CD4-positive, alpha-beta T cell treated with Interleukin-4 for 1 hour (primary cell): ENCODE measurements at regions not wholly inside any gene's neighbourhood (a gene's known extent, or its start where the extent isn't known, plus 50 kb on each side); places are given as distances from the start of the nearest gene placed in this dataset.
"Not testable (repeated sequence)": the region's sequence is repeated elsewhere in the genome, so short reads cannot be mapped to it uniquely, and the experiment has no call there.

Experiments
- DNase-seq, 2 donors: peaks; one replicate each; pipeline ENCODE4 v3.0.0-alpha.2; 2020 to 2022

DNA sequence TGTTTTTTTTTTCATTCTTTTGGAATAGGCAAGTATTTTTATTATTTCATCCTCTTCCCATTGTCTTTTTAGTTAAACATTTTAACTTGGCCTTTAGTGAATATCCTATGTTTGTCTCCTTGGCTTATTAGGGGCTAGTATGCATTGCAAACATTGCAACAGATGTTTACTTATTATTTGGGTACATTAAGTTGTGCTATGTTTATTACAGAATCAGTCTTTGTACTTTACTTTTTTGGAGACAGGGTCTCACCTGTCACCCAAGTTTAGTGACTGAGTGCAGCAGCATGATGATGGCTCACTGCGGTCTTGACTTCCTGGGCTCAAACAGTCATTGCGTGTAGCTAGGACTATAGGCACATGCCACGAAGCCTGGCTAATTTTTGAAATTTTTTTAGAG is 51.1 kb upstream of the NUDT6 start:
- DNase-seq = no peak

- DNase-seq = no peak
Measured at GRCh38 chr4:122976111-122976510, 53.7 kb upstream of the NUDT6 start.

DNA sequence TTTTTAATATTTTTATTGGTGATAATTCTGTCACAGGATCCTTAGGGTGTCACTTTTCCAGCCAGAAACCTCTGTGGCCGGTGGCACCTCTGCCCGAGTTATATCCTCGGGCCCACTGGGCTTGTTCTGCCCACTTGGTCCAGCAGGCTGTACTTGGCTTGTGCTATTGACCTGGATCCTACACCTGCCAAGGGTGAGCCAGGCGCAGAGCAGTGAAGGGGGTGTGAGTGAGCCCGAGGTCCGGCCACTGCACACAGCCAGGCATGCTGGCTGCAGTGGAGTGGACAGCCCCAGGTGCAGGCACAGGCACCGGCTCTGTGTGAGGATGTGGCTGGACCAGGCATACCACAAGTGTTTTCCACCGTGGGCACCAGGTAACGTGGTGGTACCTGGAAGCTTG is 54.7 kb upstream of the NUDT6 start:
- no peak for DNase-seq

- no peak for DNase-seq
Measured at GRCh38 chr4:122978109-122978508, 55.7 kb upstream of the NUDT6 start.

DNA sequence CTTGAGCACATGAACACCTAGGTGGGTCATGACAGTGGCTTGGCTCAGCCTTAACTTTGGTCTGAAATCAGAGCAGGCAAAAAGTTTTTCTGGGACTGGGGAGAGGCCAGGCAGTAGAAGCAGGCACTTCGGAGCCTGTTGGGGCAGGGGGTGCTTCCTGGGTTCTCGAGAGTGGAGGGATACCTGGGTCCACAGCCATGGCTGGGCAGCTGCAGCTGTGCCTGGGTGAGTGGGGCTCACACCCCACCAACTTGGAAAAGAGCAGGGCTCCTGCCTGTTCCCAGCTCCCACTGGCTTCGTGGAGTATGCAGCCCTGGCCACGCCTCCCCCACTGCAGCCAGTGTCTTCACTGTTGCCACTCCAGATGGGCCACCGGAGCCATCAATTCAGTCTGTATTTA is 56.4 kb upstream of the NUDT6 start:
- DNase-seq = no peak

GRCh38 chr4:122980860-122981259 is 58.5 kb upstream of the NUDT6 start:
- DNase-seq = no peak

DNA sequence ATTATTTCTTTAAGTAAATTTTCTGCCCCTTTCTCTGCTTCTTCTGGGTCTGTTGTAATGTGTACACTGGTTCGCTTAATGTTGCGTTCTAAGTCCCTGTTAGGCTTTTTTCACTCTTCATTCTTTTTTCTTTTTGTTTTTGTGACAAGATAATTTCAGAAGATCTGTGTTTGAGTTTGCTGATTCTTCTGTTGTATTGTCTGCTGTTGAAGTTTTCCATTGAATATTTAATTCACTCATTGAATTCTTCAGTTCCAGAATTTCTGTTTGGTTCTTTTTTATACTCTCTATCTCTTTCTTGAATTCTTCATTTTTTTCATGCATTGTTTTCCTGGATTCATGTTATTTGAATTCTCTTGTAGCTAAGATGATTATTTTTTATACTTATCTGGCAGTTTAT is 66.3 kb upstream of the NUDT6 start:
- DNase-seq = no peak

DNA sequence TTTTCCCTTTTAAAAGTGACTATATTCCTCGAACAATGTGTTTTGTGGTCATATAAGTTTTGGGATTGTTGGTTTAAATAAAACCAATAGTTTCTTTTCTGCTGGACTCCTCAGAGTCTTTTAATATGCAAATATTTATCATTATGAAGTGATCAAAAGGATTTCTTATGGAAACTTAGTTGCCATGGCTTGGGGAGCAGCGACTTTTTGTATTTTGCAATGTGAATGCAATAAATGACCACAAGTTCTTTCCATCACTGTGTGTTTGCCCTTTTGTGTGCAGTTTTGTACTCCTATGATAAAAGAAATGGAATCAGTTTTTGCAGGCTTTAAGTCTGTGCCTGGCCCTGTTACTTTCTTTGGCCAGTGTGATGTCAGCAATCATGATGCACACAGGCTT is 68.5 kb upstream of the NUDT6 start:
- no peak for DNase-seq

DNA sequence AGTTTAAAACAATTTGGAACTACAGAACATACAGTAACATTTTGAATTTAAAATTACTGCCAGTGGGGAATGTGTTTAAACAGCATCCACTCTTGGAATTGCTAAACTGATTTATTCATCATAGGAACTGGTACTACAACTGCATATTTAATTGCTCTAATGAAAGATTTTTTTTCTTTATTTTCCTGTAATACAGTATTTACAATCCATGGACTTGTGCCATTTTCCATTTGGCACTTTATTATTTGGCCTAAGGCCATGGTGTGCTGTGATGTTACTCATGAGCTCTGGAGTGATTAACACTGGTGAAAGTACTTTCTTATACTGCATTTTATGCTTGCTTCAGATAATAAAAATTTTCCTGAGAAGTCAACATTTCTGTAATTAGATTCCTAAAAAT is 69.7 kb upstream of the NUDT6 start:
- DNase-seq = no peak

DNA sequence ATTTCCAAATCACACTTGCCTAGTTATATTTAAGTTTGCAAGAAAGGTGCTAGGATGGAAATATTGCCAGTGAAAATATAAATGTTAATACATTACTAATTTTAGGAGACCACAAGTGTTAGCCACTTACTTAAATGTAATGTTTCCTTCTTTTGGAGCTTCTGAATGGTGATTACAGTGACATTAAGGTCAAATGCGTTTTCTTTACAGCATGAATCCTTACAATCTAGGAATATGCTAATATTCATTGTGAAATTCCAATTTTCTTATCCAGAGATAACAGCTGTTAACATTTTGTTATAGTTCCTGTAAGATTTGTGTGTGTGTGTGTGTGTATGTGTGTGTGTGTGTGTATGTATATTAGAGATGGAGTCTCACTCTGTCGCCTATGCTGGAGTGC is 70.2 kb upstream of the NUDT6 start:
- no peak for DNase-seq

DNA sequence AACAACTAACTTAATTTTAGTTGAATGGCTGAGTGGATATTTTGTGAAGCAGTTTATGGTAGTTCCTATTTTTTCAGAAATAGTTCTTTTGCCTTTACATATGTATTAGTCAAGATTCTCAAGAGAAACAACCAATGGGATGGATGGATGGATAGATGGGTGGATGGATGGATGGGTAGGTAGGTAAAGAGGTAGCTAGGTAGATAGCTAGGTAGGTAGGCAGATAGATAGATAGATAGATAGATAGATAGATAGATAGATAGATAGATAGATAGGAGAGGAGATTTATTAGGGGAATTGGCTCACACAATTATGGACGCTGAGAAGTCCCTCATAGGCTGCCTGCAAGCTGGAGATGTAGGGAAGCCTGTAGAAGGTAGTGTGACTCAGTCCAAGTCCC is 74.0 kb upstream of the NUDT6 start:
- no peak for DNase-seq

GRCh38 chr4:122997463-122998101 is 75.2 kb upstream of the NUDT6 start:
- no peak for DNase-seq

DNA sequence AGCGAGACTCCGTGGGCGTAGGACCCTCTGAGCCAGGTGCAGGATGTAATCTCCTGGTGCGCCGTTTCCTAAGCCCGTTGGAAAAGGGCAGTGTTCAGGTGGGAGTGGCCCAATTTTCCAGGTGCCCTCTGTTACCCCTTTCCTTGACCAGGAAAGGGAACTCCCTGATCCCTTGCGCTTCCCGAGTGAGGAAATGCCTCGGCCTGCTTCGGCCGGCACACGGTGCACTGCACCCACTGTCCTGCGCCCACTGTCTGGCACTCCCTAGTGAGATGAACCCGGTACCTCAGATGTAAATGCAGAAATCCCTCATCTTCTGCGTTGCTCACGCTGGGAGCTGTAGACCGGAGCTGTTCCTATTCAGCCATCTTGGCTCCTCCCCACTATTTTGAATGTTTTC is 81.7 kb upstream of the NUDT6 start:
- DNase-seq = not testable (repeated sequence)

- DNase-seq = not testable (repeated sequence)
Measured at GRCh38 chr4:123005126-123005525, 82.7 kb upstream of the NUDT6 start.

DNA sequence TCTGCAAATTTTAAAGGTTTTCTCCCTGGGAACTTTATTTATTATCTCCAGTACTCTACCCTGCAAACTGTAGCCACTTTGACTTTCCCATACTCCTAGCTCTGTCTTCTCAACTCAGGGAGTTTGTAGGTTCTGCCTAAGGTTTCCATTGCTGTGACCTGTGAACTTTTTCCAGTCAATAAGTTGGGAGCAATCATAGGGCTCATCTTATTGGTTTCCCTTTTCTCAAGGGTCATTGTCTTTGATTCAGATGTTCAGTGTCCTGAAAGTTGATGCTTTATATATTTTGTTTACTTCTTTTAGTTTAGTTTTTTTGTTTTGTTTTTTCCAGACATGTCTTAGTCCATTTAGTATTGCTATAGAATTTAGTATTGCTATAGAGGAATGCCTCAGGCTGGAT is 85.3 kb upstream of the NUDT6 start:
- DNase-seq = no peak

DNA sequence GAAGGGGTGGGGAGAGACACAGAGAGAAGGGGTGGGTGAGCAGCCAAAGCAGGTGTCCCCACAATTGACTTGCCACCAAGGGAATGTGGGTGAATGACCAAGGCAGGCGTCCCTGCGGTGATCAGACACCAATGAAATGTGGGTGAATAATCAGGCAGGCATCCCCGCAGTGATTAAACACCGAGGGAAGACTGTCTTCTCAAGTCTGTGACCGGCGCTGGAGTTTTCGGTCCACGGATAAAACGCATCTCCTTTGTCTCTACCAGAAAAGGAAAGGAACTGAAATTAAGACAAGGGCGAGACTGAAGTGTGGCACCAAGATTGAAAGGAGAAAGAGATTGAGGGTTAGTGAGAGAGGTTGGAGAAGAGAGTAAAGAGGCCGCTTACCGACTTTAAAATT is 90.0 kb upstream of the NUDT6 start:
- DNase-seq = not testable (repeated sequence)

GRCh38 chr4:123014038-123014437 is 91.6 kb upstream of the NUDT6 start:
- DNase-seq = no peak

GRCh38 chr4:123017078-123017477 is 94.7 kb upstream of the NUDT6 start:
- DNase-seq = no peak

- DNase-seq = no peak
Measured at GRCh38 chr4:123017636-123018395, 95.4 kb upstream of the NUDT6 start.

DNA sequence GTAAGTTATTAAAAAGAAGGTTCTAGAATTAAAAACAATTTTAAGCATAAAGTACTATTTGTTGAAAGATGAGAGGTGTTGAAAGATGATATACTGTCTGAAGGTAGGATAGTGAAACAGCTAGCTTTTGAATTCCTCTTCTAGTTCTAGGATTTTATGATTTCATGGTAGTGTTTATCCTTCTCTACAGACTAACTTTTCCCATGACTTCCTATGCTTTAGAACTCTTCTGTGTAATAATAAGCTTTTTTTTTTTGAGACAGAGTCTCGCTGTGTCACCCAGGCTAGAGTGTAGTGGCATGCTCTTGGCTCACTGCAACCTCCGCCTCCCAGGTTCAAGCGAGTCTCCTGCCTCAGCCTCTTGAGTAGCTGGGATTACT is 96.0 kb upstream of the NUDT6 start:
- DNase-seq = no peak

DNA sequence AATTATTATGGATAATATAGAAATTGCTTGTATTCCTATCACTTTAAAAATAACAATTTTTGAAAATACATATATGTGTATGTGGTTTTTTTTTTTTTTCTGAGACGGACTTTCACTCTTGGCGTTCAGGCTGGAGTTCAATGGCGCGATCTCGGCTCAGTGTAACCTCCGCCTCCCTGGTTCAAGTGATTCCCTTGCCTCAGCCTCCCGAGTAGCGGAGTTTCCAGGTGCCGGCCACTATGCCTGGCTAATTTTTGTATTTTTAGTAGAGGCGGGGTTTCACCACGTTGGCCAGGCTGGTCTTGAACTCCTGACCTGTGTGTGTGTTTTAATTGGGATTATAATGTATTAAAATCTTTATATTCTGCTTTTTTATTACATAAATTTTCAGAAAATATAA is 97.9 kb upstream of the NUDT6 start:
- no peak for DNase-seq

DNA sequence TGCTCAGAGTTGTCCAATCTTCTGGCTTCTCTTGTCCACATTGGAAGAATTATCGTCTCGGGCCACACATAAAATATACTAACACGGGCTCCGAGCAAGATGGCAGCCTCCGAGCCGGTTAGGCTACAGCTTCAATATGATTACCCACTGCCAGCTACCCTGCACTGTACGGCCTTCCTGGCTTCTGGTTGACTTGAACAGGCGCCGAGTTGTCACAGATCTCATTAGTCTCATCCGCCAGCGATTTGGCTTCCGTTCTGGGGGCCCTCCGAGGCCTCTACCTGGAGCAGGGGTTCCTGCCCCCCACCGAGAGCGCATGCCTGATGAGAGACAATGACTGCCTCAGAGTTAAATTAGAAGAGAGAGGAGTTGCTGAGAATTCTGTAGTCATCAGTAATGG is 101.2 kb upstream of the NUDT6 start:
- no peak for DNase-seq

DNA sequence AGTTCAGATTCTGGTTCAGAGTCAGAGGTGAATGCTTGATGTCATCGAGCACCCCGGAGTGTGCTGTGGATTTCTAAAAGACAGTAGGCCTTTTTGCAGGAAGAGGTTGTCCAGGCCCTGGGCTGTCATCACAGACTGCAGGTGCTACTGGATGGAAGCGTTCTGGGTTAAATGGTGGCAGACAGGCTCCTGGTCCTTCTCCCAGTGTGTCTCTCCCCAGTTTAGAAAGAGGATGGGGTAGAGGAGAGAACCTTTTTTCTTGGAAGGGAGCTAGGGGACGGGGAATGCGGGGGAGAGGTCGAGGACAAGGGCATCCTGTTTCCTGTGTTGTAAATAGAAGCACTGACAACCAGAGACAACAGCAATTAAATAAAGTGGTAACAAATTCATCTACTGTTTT is 102.3 kb upstream of the NUDT6 start:
- no peak for DNase-seq

GRCh38 chr4:123025398-123025797 is 103.0 kb upstream of the NUDT6 start:
- DNase-seq = no peak

DNA sequence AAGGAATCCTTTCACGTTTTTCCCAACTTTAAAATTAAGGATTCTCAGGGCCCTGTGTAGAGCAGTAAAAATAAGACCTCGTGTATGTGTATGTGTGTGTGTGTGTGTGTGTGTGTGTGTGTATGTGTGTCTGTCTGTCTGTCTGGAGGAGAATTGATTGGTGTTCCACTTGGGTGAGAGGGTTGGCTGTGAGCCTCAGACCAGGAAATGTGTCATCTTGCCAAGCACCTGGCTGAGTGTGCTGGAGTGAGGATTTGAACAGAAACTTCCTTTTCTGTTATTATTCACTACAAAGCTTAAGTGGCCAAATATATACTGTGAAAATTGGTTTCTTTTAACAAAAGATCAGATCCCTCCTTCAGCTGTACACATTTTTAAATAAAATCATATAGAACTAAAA is 103.6 kb upstream of the NUDT6 start:
- not testable (repeated sequence) for DNase-seq
